ENCODE measurements at regions not wholly inside any gene's neighbourhood (a gene's known extent, or its start where the extent isn't known, plus 50 kb on each side); places are given as distances from the start of the nearest gene placed in this dataset.

- TF ChIP-seq CTCF (IDR thresholded peaks at IDR 0.05) (no peak), ZFX (IDR thresholded peaks at IDR 0.05; ENCODE audit: borderline replicate concordance) (no peak)
Observed at GRCh38 chr13:64417581-64417980, 2812.6 kb downstream of the PCDH9 start.

Data from 22Rv1 (cell line).